Pancreas (tissue), 10 donors: ENCODE measurements at regions not wholly inside any gene's neighbourhood (a gene's known extent, or its start where the extent isn't known, plus 50 kb on each side); places are given as distances from the start of the nearest gene placed in this dataset.

Experiments used
- ATAC-seq, 4 donors: fragments of 200-7000 bp; cut with Tn5 transposase; one replicate each; pipeline versions ENCODE4 v1.8.0 to v1.9.1; 2020; ENCODE audit warnings: mild to moderate bottlenecking in 4 of 4, moderate library complexity in 4 of 4
- DNase-seq, 6 donors: peaks; one replicate each; pipeline ENCODE4 v3.0.0-alpha.2; 2020
- FAIRE-seq: peaks from 2 replicates; lab custom pipeline; 2012; peaks lifted over from hg19 to GRCh38; lab: Jason Lieb, UNC
- H3K27ac ChIP-seq, 4 donors: fragments of 200-600 bp; sonication (generic); 1 replicate in 3 of 4; 2 replicates in 1 of 4; pipeline versions ENCODE4 v1.5.0 to v1.8.0; 2020
- H3K27me3 ChIP-seq, 4 donors: fragments of 200-600 bp; one replicate each; pipeline ENCODE4 v1.8.0; 2021
- H3K36me3 ChIP-seq, 3 donors: fragments of 200-600 bp; sonication (generic) in 1 of 3; one replicate each; pipeline versions ENCODE4 v1.5.0 to v1.8.0; 2020 to 2021
- H3K4me1 ChIP-seq, 3 donors: fragments of 200-600 bp; one replicate each; pipeline ENCODE4 v1.8.0; 2021
- H3K4me3 ChIP-seq, 4 donors: fragments of 200-600 bp; sonication (generic) in 2 of 4; one replicate each; pipeline versions ENCODE4 v1.5.0 to v1.8.0; 2020 to 2021
- H3K9me3 ChIP-seq, 4 donors: fragments of 200-600 bp; one replicate each; pipeline ENCODE4 v1.8.0; 2021
- CTCF ChIP-seq, 4 donors: fragments of 200-600 bp; sonication (generic) in 3 of 4; IDR thresholded peaks; one replicate each; pipeline versions ENCODE4 v1.5.0 to v1.8.0; 2021; ENCODE audit warnings: antibody characterized with exemption in 4 of 4
- WGBS, 2 donors: extraction: QIAGEN DNeasy Blood & Tissue Kit; methylation state at CpG; one replicate each; pipeline ENCODE4 v1.1.7; 2013; 5-methylcytosine and 5-hydroxymethylcytosine counted together
- intact Hi-C, 3 donors: fragments of 100-400 bp; cut with DNase I; formaldehyde crosslinking; loops; one replicate each; pipeline versions ENCODE4 v1.11.1 to v1.14.2; 2022
- donor health status: healthy with polysubstance abuse.
- donor health status: DM: no; HTN: no; CAD: no; lungs with moderate emphysema.
- donor health status: DM: no; HTN: no; CAD: no.
- donor health status: control.
- donor health status: control.
- donor health status: Bipolar disorder and iron deficiency.
- donor health status: DM: yes; HTN: yes; CAD: no.
- donor health status: DM: no; HTN: no; CAD: no.
- donor health status: DM: no; HTN: no; CAD: no.
- donor health status: DM: yes; HTN: yes; CAD: no.

DNA sequence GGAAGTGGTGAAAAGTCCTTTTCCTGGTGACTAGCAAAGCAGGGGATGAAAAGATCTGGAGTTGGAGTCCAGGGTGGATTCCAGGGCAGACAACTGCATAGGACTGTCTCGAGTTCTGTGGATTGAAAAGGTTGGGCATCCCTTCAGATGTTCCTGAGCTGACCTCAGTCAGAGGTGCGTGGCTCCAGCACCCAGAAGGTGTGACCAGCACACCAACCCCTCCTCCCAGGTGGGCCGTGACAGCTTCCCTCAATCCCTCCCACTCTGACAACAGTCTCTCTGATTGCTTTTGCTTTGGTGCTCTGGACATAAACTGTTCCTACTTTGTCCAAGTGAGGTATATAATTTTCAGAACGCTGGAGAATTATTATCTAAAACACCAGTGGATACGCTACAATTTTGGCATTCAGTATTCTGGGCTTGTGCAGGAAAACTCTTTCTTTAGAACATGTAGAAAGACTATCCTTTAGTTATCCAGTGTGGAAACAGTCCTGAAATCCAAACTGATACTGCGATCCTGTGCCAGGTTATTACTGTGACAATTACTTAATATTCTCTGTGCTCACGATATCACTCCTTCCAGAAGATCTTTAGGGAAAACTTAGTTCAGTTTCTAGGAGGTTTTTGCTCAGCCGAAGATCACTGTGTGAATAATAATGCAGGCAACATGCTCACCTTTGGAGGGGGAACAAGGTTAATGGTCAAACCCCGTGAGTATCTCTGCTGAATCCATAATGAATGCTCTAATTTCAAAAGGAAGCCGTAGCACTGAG, 87.9 kb downstream of the DAD1 start:
- Histone ChIP-seq H3K27ac (no peak overlapping the region), H3K27me3 (peaks cover 0 to 3% (median 0%) of the 10 kb centered on the region in 4 donors), H3K4me3 (no peak overlapping the region), H3K36me3 (no peaks in the 10 kb centered on the region), H3K9me3 (no peaks in the 10 kb centered on the region), H3K4me1 (no peaks in the 10 kb centered on the region)
- DNase-seq, result no peak
- ATAC-seq, result peak in 2 of 4 donors; percentile 28 to 35
- 31 to 43% methylated on average over 10 of the region's 10 CpGs for WGBS, 2 donors
- intact Hi-C loops, result no loop called here
- TF ChIP-seq CTCF (IDR thresholded peaks at IDR 0.05), result no peak
- FAIRE-seq, result no peak

DNA sequence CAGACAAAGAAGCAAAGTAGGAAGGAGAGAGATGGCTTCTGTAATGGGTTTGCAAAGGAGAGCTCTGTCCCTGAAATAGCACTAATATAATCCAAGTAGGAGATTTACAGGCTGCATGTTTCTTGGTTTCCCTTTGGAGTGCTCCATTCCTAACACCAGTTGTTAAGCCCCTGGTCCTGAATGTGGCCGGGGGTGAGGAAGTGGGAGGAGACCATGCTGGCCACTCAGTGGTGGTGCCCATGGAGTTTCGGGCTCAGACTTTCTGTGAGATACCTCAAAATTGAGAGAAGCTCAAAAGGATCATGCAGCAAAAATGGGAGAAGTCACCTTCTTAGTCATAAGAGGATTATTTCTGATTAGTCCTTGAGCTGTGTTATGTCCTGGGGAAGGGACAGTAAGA, 88.5 kb downstream of the DAD1 start:
- Histone ChIP-seq H3K36me3 (no peaks in the 10 kb centered on the region), H3K9me3 (no peaks in the 10 kb centered on the region), H3K27me3 (peaks cover 0 to 3% (median 0%) of the 10 kb centered on the region in 4 donors), H3K27ac (no peak overlapping the region), H3K4me1 (no peaks in the 10 kb centered on the region), H3K4me3 (no peak overlapping the region)
- FAIRE-seq, result no peak
- intact Hi-C loops, result no loop called here
- DNase-seq, result no peak
- 65 to 72% methylated on average over 2 of the region's 2 CpGs for WGBS, 2 donors
- no peak for TF ChIP-seq CTCF (IDR thresholded peaks at IDR 0.05)
- no peak for ATAC-seq

- DNase-seq (no peak), FAIRE-seq (no peak), ATAC-seq (peak in 2 of 4 donors; percentile 18 to 53)
- H3K9me3 ChIP-seq, result no peaks in the 10 kb centered on the region
- H3K36me3 ChIP-seq, result no peaks in the 10 kb centered on the region
- TF ChIP-seq CTCF (IDR thresholded peaks at IDR 0.05), result no peak
- no peak overlapping the region for H3K4me3 ChIP-seq
- intact Hi-C loops, result no loop called here
- no peaks in the 10 kb centered on the region for H3K4me1 ChIP-seq
- no peaks in the 10 kb centered on the region for H3K27me3 ChIP-seq
- 36 to 40% methylated on average over 5 of the region's 5 CpGs for WGBS, 2 donors
- no peak overlapping the region for H3K27ac ChIP-seq
These were observed 91.3 kb downstream of the DAD1 start for GRCh38 chr14:22497671-22498093.

GRCh38 chr14:22497144-22497423, 91.9 kb downstream of the DAD1 start:
- no peaks in the 10 kb centered on the region for H3K27me3 ChIP-seq
- no peaks in the 10 kb centered on the region for H3K36me3 ChIP-seq
- no peak for DNase-seq
- 69% methylated on average over 2 of the region's 2 CpGs for WGBS, 2 donors
- no peak for TF ChIP-seq CTCF (IDR thresholded peaks at IDR 0.05)
- H3K4me3 ChIP-seq, result no peak overlapping the region
- H3K9me3 ChIP-seq, result no peaks in the 10 kb centered on the region
- no peak overlapping the region for H3K27ac ChIP-seq
- H3K4me1 ChIP-seq, result no peaks in the 10 kb centered on the region
- intact Hi-C loops, result no loop called here
- no peak for ATAC-seq
- no peak for FAIRE-seq

DNA sequence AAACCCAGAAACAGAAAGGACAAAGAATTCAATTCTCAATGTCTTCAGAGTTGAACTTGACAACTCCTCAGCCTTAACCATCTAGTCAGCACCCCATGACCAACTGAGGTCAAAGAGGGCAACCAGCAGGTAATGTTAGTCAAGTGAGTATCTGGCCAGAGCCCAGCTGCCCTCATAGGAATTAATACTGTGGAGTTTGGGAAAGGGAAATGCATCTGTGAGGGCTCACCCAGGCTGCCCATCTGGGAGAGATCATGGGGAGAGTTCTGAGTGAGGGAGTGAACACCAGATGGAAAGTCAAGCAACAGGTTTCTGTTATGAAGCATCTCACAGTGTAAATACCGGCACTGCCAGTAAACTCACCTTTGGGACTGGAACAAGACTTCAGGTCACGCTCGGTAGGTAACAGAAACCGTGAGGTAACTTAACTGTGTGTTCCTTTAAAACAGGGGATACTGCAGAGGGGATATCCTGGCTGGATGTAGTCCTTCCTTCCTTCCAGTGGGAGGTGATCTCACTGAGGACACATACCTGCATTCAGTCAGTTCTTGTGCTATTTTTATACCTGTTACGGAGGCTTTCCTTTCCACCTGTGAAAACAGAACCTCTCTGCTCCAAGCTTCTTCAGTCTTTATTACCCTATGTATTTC, 94.4 kb downstream of the DAD1 start:
- no peak overlapping the region for H3K4me3 ChIP-seq
- H3K27me3 ChIP-seq, result no peaks in the 10 kb centered on the region
- FAIRE-seq (no peak), ATAC-seq (no peak), DNase-seq (no peak)
- H3K36me3 ChIP-seq, result no peaks in the 10 kb centered on the region
- TF ChIP-seq CTCF (IDR thresholded peaks at IDR 0.05), result no peak
- H3K27ac ChIP-seq, result no peak overlapping the region
- no peaks in the 10 kb centered on the region for H3K9me3 ChIP-seq
- intact Hi-C loops, result no loop called here
- no peaks in the 10 kb centered on the region for H3K4me1 ChIP-seq
- WGBS, 2 donors, result 67 to 72% methylated on average over 5 of the region's 5 CpGs
